DMS79 (cell line): ENCODE measurements at regions not wholly inside any gene's neighbourhood (a gene's known extent, or its start where the extent isn't known, plus 50 kb on each side); places are given as distances from the start of the nearest gene placed in this dataset.

Experiments used
- DNase-seq: peaks from one replicate; lab custom pipeline; 2025; lab: John Stamatoyannopoulos, UW

DNA sequence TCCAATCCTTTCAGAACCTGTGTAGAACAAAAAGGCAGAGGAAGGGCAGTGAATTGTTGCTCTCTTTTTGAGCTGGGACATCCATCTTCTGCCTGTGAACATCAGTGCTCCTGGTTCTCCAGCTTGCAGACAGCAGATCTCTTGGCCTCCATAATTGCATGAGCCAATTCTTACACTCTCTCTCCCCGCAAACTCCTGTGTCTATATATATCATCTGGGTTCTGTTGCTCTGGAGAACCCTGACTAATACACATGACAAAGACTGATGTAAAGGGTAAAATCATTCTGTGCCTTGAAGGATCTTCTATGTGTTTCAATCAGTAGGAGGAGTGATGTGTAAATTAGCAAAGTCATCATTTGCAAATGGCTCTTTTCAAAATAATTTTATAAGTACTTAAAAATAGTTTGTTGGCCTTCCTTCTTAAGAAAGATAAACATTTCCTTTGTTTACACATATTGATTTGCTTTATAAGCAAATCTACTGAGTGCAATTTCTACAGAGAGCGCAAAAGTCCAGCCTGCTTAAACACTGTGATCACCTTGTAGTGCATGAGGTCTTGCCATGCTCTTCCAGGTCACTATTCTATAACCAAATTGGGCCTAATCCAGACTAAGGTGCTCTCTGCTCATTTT, 154.9 kb upstream of the ANKRD28 start:
- DNase-seq: no peak

DNA sequence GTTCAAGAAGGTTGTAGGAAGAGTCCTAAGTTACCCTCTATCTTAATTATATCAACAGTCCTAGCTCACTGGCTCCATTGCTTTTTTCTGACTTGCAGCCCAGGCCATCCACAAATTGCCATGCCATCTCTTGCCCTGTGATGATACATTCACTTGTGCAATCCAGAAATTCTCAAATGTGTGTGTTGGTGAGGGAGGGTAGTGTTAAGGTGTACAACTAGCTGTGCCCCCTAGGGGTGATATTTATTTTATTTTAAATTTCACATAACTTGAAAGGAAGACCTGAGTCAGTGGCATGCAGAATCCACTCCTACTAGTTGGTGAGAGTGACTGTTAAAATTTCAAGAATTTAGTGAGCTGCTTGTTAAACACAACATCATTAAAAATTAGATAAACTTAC, 156.1 kb upstream of the ANKRD28 start:
- no peak for DNase-seq

DNA sequence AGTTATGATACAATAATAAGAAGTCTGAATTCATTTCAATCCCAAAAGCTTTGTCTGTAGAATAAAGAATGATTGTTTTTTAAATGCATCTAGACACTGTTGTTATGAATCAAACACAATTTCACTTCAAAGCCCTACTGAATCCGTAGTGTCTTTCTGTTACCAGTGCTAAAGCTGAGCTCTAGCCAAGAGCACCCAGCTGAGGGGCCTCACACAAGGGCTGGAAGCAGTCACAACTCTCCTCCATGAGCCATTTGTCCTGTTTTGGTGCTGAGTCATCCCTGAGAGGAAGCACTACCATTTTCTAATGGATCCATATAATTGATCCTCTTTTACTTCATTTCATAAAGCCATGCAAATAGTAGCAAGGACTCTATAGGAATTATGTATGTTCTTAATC, 158.2 kb upstream of the ANKRD28 start:
- DNase-seq: no peak

DNA sequence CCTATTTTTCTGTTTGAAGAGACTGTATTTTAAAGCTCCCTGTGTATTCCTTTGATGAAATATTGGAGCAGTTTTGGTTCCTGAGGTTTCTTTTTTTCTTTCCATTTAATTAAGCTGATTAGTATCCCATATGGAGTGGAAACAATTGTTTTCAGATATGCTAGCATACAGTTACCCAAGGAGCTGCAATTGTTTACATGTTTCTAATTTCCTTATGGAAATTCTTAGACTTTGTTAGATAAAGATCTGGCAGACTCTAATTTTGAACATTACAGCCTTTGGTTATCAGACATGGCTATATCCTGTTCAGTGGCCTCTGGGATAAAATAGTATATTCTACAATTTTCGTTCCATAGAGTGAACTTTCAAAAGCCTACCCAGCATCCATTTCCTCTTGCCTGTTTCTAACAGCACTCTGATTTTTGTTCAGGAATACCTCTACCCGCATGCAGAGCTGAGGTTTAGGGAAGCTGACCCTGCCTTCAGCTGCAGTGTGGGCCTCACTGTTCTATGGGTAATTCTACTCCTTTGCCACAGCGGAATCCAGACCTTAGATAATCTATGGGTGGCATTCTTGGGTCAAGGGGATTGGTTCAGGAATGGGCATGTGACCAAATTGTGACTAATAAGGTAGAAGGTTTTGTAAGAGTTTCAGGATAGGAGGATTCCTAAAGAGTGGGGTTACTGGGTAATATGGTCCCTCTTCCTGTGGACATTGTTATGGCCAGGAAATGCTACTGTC, 161.1 kb upstream of the ANKRD28 start:
- DNase-seq: no peak

DNA sequence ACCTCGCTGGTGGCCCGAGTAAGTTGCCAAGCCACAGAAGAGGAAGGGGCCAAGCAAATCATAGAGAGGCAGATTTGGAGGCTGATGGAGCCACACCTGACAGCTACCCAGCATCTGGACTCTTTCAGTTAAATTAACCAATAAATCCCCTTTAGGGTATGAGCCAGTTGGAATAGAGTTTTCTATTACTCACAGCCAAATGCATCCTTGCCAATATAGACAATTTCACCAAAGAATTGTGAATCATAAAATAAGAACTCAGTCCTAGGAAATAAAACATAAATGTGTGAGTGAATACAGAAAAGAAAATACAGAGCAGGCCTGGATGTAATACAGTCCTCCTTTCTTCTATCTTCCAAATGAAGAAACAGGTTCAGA, 161.6 kb upstream of the ANKRD28 start:
- no peak for DNase-seq

DNA sequence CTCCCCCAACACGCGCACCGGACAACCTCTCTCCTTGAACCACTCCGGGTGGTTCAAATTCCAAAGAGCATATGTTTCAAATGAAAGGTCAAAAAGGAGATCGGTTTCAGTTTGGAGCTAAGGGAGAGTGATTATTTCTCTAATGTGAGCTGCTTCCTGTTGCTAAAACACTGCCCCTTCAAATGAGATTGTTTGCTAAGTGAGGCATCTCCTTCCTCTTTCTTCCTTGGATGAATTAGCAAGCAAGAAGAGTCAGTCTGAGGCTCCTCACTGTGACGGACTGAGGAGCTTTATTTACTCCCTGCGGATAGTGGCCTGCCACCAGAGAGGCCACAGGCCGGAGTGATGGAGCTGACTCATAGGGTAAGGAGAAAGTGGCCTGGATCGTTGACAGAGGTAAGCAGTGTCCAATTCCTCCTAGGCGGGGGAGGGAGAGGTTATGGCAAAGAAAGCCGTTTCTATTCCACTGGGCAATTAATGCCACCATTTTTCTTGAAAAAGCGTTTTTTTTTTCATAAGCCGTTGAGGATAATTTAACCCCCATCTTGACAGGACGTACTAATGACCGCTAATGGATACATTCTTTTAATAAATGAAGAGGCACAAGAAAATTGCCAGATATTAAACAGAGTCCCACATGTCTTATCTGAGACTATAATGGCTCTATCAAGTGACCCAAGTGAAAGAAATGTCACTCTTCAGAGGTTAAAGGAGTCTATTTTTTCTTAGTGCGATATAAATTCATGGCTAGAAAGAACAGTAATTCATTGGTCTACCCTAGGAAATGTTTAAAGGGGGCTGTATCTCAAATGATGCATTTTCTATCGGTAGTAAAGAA, 167.0 kb upstream of the ANKRD28 start:
- DNase-seq: no peak

GRCh38 chr3:15967577-15967976, 169.8 kb upstream of the ANKRD28 start:
- DNase-seq: no peak

DNA sequence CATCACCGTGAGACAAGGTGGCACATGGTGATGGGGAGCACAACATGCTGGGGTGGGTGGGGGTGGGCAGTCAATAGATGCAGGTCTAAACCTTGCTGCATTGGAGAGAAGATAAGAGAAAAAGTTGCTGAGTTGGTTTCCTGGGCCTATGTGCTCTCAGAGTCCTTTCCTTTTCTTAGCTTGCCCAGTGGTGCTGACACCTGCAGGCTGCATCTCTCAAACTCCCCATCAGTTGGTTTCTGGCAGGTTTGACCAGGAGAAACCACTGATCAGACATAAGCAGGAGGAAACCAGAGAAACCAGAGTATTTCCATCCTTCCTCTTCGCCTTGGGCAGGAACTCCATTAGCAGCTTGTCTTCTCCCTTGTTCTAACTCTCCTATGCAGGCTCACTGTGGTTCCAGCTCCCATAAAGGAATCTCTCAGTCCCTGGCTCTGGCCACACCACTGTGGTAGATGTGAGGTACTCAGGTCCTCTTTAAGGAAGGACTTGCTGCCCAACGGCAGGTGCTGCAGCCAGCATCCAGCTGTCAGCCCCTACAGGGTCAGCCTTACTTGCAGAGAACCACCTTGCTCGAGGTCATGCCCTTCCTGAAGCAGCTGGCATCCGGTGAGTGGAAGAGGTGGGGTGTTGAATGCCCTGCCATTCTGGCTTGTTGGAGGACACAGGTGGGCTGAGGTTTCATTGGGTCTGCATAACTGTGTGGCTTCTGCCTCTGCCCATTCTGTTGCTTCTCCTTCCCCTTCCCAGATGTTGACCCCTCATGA, 172.3 kb upstream of the ANKRD28 start:
- no peak for DNase-seq

DNA sequence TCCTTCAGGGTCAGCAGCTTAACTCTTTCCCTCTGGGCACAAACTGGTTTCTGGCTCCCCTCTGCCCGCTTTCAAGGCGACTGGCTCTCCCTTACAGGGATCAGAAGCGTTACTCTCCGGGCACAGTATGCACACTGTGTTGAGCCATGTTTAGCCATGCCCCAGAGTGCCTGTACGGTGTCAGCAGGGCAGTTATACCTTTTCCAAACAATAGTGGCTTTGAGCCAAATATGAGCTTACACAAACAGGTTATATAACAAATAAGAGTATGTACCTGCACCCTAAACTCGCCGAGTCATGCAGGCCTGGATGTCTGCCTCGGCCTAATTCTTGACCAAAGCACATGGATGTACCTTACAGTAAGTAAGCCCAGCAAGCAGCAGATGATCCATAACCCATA, 175.6 kb upstream of the ANKRD28 start:
- DNase-seq: no peak

GRCh38 chr3:15973940-15974339, 176.2 kb upstream of the ANKRD28 start:
- no peak for DNase-seq

GRCh38 chr3:15974647-15975046, 176.9 kb upstream of the ANKRD28 start:
- no peak for DNase-seq

DNA sequence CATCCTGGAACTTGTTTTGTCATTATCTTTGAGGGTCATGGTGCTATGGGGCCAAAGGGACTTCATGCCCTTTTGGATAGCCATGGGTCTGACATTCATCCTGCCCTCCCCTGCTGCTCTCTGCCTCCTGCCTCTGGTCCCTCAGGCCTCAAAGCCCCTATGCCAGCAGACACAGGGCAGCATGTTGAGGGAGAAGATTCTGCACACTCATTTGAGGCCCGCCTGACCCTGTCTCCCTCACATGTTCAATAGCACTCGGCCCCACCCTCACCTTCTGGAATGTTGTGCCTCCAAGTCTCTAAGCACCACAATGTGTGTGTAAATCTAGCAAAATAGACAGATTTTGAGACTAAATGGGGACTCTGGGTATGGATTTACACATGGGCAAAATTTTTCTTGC, 178.7 kb upstream of the ANKRD28 start:
- no peak for DNase-seq

- no peak for DNase-seq
Observed at GRCh38 chr3:15977090-15977489, 179.3 kb upstream of the ANKRD28 start.

GRCh38 chr3:15977598-15978232, 179.9 kb upstream of the ANKRD28 start:
- no peak for DNase-seq

- no peak for DNase-seq
Observed at GRCh38 chr3:15978801-15979200, 181.0 kb upstream of the ANKRD28 start.

DNA sequence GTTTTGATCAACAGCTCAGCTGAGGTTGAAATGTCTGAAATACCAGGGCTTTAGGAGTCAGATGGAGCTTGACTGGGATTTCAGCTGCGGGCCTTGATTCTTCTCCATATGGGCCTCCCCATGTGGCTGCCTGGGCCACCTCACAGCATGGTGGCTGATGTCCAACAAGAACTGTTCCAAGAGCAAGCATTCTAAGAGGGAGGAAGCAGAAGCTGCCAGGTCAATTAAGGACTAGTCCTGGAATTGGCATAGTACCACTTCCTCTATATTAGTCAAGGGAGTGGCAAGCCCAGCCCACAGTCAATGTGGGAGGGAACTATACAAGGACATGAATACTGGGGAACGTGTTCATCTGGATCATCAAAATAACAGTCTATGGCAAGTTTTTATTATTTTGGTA, 181.7 kb upstream of the ANKRD28 start:
- DNase-seq: no peak

GRCh38 chr3:15979900-15980299, 182.1 kb upstream of the ANKRD28 start:
- no peak for DNase-seq

GRCh38 chr3:15982243-15982642, 184.5 kb upstream of the ANKRD28 start:
- DNase-seq: no peak

DNA sequence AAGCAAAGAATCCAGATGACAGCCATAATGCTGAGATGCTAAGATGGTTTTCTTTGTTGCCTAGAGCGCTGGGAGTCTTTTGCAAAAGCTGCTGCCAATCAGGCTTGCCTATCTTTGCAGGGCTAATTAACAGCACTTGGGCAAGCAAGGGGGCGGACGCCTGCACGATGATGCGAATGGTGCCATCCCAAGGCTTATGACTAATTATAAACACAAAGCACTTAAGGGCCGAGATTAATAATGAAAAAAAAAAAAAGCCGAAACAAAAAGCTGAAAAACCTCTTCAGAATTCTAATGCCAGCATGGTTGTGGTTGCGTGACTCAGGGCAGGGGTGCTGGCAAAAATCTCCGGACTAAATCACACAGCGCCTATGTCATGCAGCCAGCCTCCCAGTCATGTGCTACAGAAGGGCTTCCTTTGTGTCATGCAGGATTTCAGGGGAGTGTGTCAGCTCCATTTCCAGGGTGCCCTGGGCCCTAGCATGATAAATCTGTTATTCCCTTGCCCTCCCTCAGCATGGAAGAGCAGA, 185.0 kb upstream of the ANKRD28 start:
- DNase-seq: peak; percentile 21

DNA sequence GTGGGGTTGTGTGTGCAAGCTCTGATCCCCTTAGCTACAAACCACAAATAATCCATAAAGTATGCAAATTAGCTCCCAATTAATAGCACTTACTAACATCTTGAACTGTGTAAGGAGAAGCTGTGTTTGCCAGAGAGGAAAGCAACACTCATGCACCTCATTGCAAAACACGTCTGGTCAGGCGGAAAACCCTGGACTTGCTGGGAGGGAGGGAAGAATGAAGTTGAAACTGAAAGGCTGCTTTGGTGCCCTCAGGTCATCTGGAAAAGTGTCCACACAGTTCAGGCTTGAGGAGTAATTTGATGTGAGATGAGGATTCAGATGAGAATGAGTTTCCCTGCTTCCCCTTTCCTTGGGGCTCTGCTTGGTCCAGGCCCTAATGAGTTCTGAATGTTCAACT, 185.5 kb upstream of the ANKRD28 start:
- no peak for DNase-seq

DNA sequence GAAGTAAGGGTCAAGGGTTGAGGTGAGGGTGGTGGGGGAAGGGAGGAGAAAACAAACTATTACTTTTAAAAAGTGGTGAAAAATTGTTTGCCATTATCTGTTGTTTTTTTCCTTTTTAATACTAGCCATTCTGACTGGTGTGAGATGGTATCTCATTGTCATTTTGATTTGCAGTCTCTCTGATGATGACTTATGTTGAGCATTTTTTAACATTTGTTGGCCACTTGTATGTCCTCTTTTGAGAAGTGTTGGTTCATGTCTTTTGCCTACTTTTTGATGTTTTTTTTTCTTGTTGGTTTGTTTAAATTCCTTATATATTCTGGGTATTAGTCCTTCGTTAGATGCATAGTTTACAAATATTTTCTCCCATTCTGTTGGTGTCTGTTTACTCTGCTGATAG, 185.9 kb upstream of the ANKRD28 start:
- no peak for DNase-seq

GRCh38 chr3:15989419-15989818, 185.1 kb upstream of the GALNT15 start:
- no peak for DNase-seq
